Neural progenitor cell (in vitro differentiated cells): ENCODE measurements at regions not wholly inside any gene's neighbourhood (a gene's known extent, or its start where the extent isn't known, plus 50 kb on each side); places are given as distances from the start of the nearest gene placed in this dataset.

Experiments used
- DNase-seq: peaks from one replicate; pipeline ENCODE4 v3.0.0-alpha.2; 2016; ENCODE audit warnings: low spot score
- H2AFZ ChIP-seq: fragments of 200-600 bp; sonication (generic); replicated peaks from 2 replicates; pipeline ENCODE4 v1.6.1; 2016; ENCODE audit warnings: antibody characterized with exemption
- H3F3A ChIP-seq: fragments of 200-600 bp; sonication (generic); 2 replicates; pipeline ENCODE4 v1.6.1; 2016; ENCODE audit warnings: antibody characterized with exemption, low read depth
- H3K27ac ChIP-seq: fragments of 200-600 bp; sonication (generic); 2 replicates; pipeline ENCODE4 v1.5.1; 2016; ENCODE audit warnings: mild to moderate bottlenecking
- H3K27me3 ChIP-seq: fragments of 200-600 bp; sonication (generic); 2 replicates; pipeline ENCODE4 v1.6.1; 2016; ENCODE audit warnings: mild to moderate bottlenecking, moderate library complexity
- H3K36me3 ChIP-seq: fragments of 200-600 bp; sonication (generic); 2 replicates; pipeline ENCODE4 v1.5.1; 2016
- H3K4me1 ChIP-seq: fragments of 200-600 bp; sonication (generic); 2 replicates; pipeline ENCODE4 v1.6.1; 2016; ENCODE audit warnings: mixed run types
- H3K4me2 ChIP-seq: fragments of 200-600 bp; sonication (generic); 2 replicates; pipeline ENCODE4 v1.6.1; 2016
- H3K4me3 ChIP-seq: fragments of 200-600 bp; sonication (generic); 2 replicates; pipeline ENCODE4 v1.5.1; 2016
- H3K79me2 ChIP-seq: fragments of 200-600 bp; sonication (generic); 2 replicates; pipeline ENCODE4 v1.6.1; 2016; ENCODE audit warnings: low read depth
- H3K9ac ChIP-seq: fragments of 200-600 bp; sonication (generic); 2 replicates; pipeline ENCODE4 v1.6.1; 2016
- H3K9me3 ChIP-seq: fragments of 200-600 bp; sonication (generic); 2 replicates; pipeline ENCODE4 v1.5.1; 2016; ENCODE audit warnings: low read depth
- H4K20me1 ChIP-seq: fragments of 200-600 bp; sonication (generic); 2 replicates; pipeline ENCODE4 v1.6.1; 2016; ENCODE audit warnings: low read depth
- H3K27ac Mint-ChIP-seq: 3 replicates; pipeline ENCODE4 v1.8.0; 2021; ENCODE audit warnings: mixed read lengths
- H3K27me3 Mint-ChIP-seq: 2 replicates; pipeline ENCODE4 v1.8.0; 2022; ENCODE audit warnings: low read depth, mild to moderate bottlenecking, inconsistent platforms, moderate library complexity, mixed read lengths; ENCODE audit not compliant: insufficient read depth
- H3K36me3 Mint-ChIP-seq: 3 replicates; pipeline ENCODE4 v1.8.0; 2021; ENCODE audit warnings: mixed read lengths
- H3K4me1 Mint-ChIP-seq: 3 replicates; pipeline ENCODE4 v1.8.0; 2021; ENCODE audit warnings: mixed read lengths
- H3K4me3 Mint-ChIP-seq: 3 replicates; pipeline ENCODE4 v1.8.0; 2021; ENCODE audit warnings: mild to moderate bottlenecking, moderate library complexity, mixed read lengths
- H3K9me3 Mint-ChIP-seq: 3 replicates; pipeline ENCODE4 v1.8.0; 2020; ENCODE audit warnings: mixed read lengths
- CTCF ChIP-seq: fragments of 200-600 bp; sonication (generic); IDR thresholded peaks from 2 replicates; pipeline ENCODE4 v1.5.1; 2017; ENCODE audit warnings: antibody characterized with exemption, mild to moderate bottlenecking
- EZH2 ChIP-seq: fragments of 200-600 bp; sonication (generic); IDR thresholded peaks from 2 replicates; pipeline ENCODE4 v1.6.1; 2017; ENCODE audit warnings: antibody characterized with exemption, mild to moderate bottlenecking, moderate library complexity
- EZH2phosphoT487 ChIP-seq: fragments of 200-600 bp; sonication (generic); IDR thresholded peaks from 2 replicates; pipeline ENCODE4 v1.6.1; 2017; ENCODE audit warnings: antibody characterized with exemption

- H3K4me3 ChIP-seq = no peak overlapping the region
- H3F3A ChIP-seq = no peaks in the 10 kb centered on the region
- H3K9ac ChIP-seq = no peak overlapping the region
- H3K79me2 ChIP-seq = no peaks in the 10 kb centered on the region
- Mint-ChIP-seq H3K4me1 (peaks cover 33% of the 10 kb centered on the region), H3K27me3 (peaks cover 5% of the 10 kb centered on the region), H3K36me3 (no peaks in the 10 kb centered on the region), H3K9me3 (peaks cover 9% of the 10 kb centered on the region), H3K4me3 (no peak overlapping the region), H3K27ac (no peak overlapping the region)
- H3K4me2 ChIP-seq = no peak overlapping the region
- H3K9me3 ChIP-seq = no peaks in the 10 kb centered on the region
- H3K27ac ChIP-seq = no peak overlapping the region
- peaks cover 8% of the 10 kb centered on the region for H3K4me1 ChIP-seq
- no peak for TF ChIP-seq CTCF
- TF ChIP-seq EZH2 = no peak
- TF ChIP-seq EZH2phosphoT487 = no peak
- H2AFZ ChIP-seq = no peak overlapping the region
- no peaks in the 10 kb centered on the region for H4K20me1 ChIP-seq
- no peaks in the 10 kb centered on the region for H3K36me3 ChIP-seq
- DNase-seq = no peak
- H3K27me3 ChIP-seq = no peaks in the 10 kb centered on the region
These were observed 398.8 kb downstream of the C12orf75 start for GRCh38 chr12:105729181-105729771.

GRCh38 chr12:105729926-105730325 lies 399.4 kb downstream of the C12orf75 start:
- no peaks in the 10 kb centered on the region for H3K27me3 ChIP-seq
- TF ChIP-seq EZH2 = no peak
- no peak for TF ChIP-seq CTCF
- TF ChIP-seq EZH2phosphoT487 = no peak
- no peak overlapping the region for H3K4me3 ChIP-seq
- H3K4me3 Mint-ChIP-seq = no peak overlapping the region
- no peak for DNase-seq
- no peaks in the 10 kb centered on the region for H3K36me3 ChIP-seq
- no peak overlapping the region for H3K27ac Mint-ChIP-seq
- peaks cover 26% of the 10 kb centered on the region for H3K4me1 Mint-ChIP-seq
- peaks cover 9% of the 10 kb centered on the region for H3K9me3 Mint-ChIP-seq
- H3K27me3 Mint-ChIP-seq = peaks cover 5% of the 10 kb centered on the region
- H2AFZ ChIP-seq = no peak overlapping the region
- H3K36me3 Mint-ChIP-seq = peaks cover 2% of the 10 kb centered on the region
- H3F3A ChIP-seq = no peaks in the 10 kb centered on the region
- no peaks in the 10 kb centered on the region for H4K20me1 ChIP-seq
- H3K9ac ChIP-seq = no peak overlapping the region
- no peaks in the 10 kb centered on the region for H3K79me2 ChIP-seq
- no peaks in the 10 kb centered on the region for H3K9me3 ChIP-seq
- H3K4me1 ChIP-seq = peaks cover 2% of the 10 kb centered on the region
- H3K27ac ChIP-seq = no peak overlapping the region
- no peak overlapping the region for H3K4me2 ChIP-seq

GRCh38 chr12:105733579-105733978 lies 403.1 kb downstream of the C12orf75 start:
- H3K27me3 Mint-ChIP-seq = peaks cover 14% of the 10 kb centered on the region
- Histone ChIP-seq H3K4me1 (peaks cover 13% of the 10 kb centered on the region), H4K20me1 (no peaks in the 10 kb centered on the region), H3K79me2 (no peaks in the 10 kb centered on the region), H3F3A (no peaks in the 10 kb centered on the region), H3K9ac (no peak overlapping the region), H2AFZ (no peak overlapping the region), H3K27ac (no peak overlapping the region), H3K4me2 (no peak overlapping the region), H3K36me3 (no peaks in the 10 kb centered on the region), H3K9me3 (no peaks in the 10 kb centered on the region), H3K4me3 (no peak overlapping the region), H3K27me3 (no peaks in the 10 kb centered on the region)
- DNase-seq = no peak
- peaks cover 19% of the 10 kb centered on the region for H3K4me1 Mint-ChIP-seq
- H3K36me3 Mint-ChIP-seq = peaks cover 4% of the 10 kb centered on the region
- no peak overlapping the region for H3K4me3 Mint-ChIP-seq
- H3K9me3 Mint-ChIP-seq = peaks cover 9% of the 10 kb centered on the region
- H3K27ac Mint-ChIP-seq = no peak overlapping the region
- TF ChIP-seq CTCF = no peak
- no peak for TF ChIP-seq EZH2
- TF ChIP-seq EZH2phosphoT487 = no peak
